SKM-1 treated with dmso at 0.1 percent for 144 hours (cell line): ENCODE measurements at regions not wholly inside any gene's neighbourhood (a gene's known extent, or its start where the extent isn't known, plus 50 kb on each side); places are given as distances from the start of the nearest gene placed in this dataset.

ENCODE experiments used
- DNase-seq: peaks from one replicate; lab custom pipeline; 2025; ENCODE audit not compliant: unreplicated experiment; lab: John Stamatoyannopoulos, UW

- no peak for DNase-seq
These were observed 73.3 kb downstream of the RFC3 start for GRCh38 chr13:33891196-33891742.

DNA sequence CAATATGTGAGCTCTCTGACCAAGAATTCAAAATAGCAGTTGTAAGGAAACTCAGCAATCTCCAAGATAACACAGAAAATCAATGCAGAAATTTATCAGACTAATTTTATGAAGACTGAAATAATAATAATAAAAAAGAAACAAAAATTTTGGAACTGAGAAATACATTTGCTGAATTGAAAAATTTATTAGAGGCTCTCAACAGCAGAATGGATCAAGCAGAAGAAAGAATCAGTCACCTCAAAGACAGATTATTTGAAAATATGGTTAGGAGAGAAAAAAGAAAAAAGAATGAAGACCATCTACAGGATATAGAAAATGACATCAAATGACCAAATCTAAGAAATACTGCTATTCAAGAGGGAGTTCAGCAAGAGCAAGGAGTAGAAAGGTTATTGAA, 75.6 kb downstream of the RFC3 start:
- DNase-seq, result no peak

- no peak for DNase-seq
These were observed 86.5 kb downstream of the RFC3 start for GRCh38 chr13:33904431-33904830.

- no peak for DNase-seq
These were observed 90.2 kb downstream of the RFC3 start for GRCh38 chr13:33908116-33908515.

DNA sequence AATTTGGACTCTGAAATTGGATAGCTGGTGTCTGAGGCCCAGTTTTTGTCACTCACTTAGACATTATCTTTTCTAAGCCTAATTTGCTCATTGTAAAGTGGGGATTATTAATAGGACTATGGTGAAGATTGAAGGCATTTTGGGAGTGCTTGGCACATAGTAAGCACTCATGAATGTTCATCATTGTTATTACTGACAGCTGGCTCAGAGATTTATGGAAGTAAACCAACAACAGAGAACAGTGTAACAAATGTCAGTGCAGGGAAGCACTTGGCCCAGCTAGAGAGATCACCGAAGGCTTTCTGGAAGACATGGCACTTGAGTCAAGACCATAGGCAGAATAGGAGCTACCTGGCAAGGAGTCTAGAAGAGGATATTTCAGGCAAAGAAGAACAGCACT, 92.3 kb downstream of the RFC3 start:
- no peak for DNase-seq

- no peak for DNase-seq
These were observed 93.6 kb downstream of the RFC3 start for GRCh38 chr13:33911521-33911920.

GRCh38 chr13:33913829-33914228, 95.9 kb downstream of the RFC3 start:
- no peak for DNase-seq

GRCh38 chr13:33917190-33917589, 99.2 kb downstream of the RFC3 start:
- DNase-seq, result no peak

GRCh38 chr13:33918199-33918932, 100.4 kb downstream of the RFC3 start:
- DNase-seq, result no peak

DNA sequence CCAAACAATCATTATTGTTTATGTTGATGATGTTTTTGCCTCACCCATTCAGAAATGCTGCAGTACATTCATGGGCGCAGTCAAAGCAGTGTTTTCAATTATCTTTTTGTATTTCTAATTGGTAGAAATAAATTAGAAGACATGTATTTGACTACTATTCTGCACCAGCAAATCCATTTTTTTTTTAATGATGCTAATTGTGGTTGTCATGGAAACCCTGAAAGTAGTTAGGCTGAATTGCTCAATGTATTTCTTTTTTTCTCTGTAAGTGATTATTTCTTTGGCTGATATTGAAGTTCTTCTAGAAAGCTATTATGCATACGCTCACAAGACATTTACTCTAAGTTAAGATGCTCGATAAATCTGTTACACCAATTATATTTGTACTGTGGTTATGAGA, 101.2 kb downstream of the RFC3 start:
- no peak for DNase-seq

- DNase-seq, result no peak
These were observed 107.6 kb downstream of the RFC3 start for GRCh38 chr13:33925563-33925962.

GRCh38 chr13:33927315-33927714, 109.4 kb downstream of the RFC3 start:
- DNase-seq, result no peak

DNA sequence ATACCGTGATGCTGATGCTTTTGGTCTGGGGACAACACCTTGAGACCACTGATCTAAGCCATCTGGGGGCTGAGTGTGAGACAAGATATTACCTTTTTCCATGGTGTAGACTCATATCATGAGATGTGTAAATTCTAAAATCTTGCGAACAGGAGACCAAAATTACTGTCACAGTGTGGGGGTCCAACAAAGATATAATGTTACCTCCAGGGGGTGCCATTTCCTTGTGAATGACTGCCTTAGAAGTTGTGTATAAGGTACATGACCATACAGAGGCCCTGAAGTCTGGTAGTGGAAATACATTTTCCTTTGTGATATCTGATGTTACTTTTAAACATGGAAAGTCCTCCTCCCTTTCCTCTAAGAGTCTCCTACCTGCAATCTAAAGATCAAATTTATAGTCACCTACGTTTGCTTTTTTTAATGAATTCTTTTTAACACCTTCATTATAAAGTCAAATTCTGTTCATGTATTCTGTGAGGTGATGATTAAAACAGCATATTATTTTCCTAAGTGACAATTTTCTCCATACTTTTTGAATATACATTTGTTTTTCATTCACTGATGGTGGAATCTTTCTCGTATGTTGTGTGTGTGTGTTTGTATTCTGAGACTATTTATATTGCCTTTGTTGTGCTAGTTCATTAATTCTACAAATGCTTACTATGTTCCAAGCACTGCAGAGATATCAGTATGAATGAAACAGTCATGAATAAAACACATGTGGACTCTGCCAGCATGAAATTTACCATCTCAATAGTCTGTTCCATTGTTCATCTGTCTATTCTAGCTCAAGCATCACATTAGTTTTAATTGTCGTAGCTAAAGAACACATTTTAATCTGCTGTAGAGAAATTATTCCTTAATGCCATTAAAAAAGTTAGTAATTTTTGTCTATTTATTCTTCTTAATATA, 113.7 kb downstream of the RFC3 start:
- peak; percentile 15 for DNase-seq

- DNase-seq, result no peak
These were observed 114.9 kb downstream of the RFC3 start for GRCh38 chr13:33932769-33933406.

DNA sequence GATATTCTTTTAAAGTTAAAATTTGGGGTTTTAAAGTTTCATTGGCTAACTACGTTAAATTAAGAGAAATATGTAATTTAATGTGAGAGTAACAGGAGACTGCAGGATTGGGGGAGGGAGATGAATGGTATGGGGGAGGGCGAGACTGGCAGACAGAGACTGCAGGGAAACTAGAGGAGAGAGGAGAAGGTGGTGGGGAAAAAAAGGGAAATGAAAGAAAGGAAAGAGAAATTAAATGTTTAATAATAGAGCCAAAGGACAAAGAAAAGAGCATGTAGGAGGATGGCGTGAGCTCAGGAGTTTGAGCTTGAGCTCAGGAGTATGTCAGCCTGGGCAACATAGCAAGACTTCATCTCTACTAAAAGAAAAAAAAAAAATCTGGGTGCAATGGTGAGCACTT, 115.9 kb downstream of the RFC3 start:
- no peak for DNase-seq

GRCh38 chr13:33934343-33934742, 116.4 kb downstream of the RFC3 start:
- no peak for DNase-seq

- DNase-seq, result no peak
These were observed 117.0 kb downstream of the RFC3 start for GRCh38 chr13:33934951-33935371.

- DNase-seq, result no peak
These were observed 118.0 kb downstream of the RFC3 start for GRCh38 chr13:33935969-33936368.

DNA sequence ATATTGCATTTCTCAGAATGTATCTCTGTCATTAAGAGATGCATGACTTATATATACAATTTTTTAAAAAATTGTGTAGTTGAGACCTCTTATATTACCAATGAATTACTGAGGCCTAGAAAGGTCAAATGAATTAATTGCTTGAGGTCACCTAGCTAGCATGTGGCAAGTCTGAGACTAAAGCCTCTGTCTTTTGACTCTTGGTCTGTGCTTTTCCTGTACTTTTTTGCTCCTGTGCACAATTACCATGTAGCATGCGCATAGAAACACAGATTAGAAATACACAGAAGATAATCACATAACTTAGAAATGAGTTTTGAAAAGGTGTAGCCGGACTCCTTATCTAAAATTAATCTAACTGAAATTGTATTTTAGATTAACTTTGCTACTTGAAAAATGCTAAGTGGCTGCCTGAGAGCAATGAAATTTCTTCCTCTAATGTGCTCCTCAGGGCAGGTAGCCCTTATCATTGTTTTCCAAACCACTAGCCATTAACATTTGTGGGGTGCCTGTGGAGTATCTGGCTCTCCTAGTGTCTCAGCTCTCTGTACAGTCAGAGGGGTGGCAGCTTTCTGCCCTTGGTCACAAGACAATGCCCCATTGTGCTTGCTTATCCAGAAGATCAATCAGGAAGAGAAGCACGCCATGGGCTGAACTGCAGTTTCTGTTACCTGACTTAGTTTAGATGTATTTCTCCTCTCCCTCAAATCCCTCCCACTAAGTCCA, 119.6 kb downstream of the RFC3 start:
- DNase-seq, result no peak

DNA sequence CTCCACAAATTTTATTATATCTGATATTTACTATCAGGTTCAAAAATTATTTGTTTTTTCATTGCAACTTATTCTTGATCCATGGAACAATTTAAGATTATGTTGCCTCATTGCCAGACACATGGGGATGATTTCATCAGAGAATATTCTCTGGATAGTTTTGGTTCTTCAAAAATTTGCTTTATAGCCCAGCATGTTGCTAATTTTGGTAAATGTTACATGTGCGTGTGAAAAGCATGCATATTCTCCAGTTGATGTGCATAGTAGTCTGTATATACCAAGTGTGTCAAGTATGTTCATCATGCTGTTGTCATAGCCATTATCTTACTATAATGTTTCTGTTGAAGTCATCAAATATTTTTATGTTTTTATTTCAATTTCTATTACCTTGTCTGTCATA, 122.3 kb downstream of the RFC3 start:
- DNase-seq, result no peak

GRCh38 chr13:33940898-33941297, 122.9 kb downstream of the RFC3 start:
- no peak for DNase-seq
